Renal pelvis (tissue), 1 donor: ENCODE measurements at regions not wholly inside any gene's neighbourhood (a gene's known extent, or its start where the extent isn't known, plus 50 kb on each side); places are given as distances from the start of the nearest gene placed in this dataset.
"Not testable (repeated sequence)": the region's sequence is repeated elsewhere in the genome, so short reads cannot be mapped to it uniquely, and the experiment has no call there.

Experiments
- DNase-seq: peaks from one replicate; pipeline ENCODE4 v3.0.0-alpha.2; 2013

- peak; percentile 10 for DNase-seq
These were observed 745.9 kb downstream of the GATA3 start for GRCh38 chr10:8800426-8800825.

GRCh38 chr10:8803992-8804391 lies 749.5 kb downstream of the GATA3 start:
- no peak for DNase-seq

- no peak for DNase-seq
These were observed 756.2 kb downstream of the GATA3 start for GRCh38 chr10:8810677-8811076.

GRCh38 chr10:8811201-8811600 lies 756.7 kb downstream of the GATA3 start:
- DNase-seq: no peak

- DNase-seq: no peak
These were observed 761.5 kb downstream of the GATA3 start for GRCh38 chr10:8815969-8816368.

- DNase-seq: no peak
These were observed 762.8 kb downstream of the GATA3 start for GRCh38 chr10:8817299-8817698.

- no peak for DNase-seq
These were observed 771.1 kb downstream of the GATA3 start for GRCh38 chr10:8825611-8826010.

GRCh38 chr10:8829592-8829991 lies 775.1 kb downstream of the GATA3 start:
- no peak for DNase-seq

GRCh38 chr10:8830048-8830447 lies 775.6 kb downstream of the GATA3 start:
- DNase-seq: no peak

- no peak for DNase-seq
These were observed 776.4 kb downstream of the GATA3 start for GRCh38 chr10:8830876-8831275.

GRCh38 chr10:8835453-8836167 lies 781.1 kb downstream of the GATA3 start:
- DNase-seq: no peak

- no peak for DNase-seq
These were observed 785.9 kb downstream of the GATA3 start for GRCh38 chr10:8840356-8840755.

GRCh38 chr10:8844141-8844540 lies 789.7 kb downstream of the GATA3 start:
- DNase-seq: no peak

GRCh38 chr10:8852546-8852945 lies 798.1 kb downstream of the GATA3 start:
- DNase-seq: no peak

- DNase-seq: no peak
These were observed 798.6 kb downstream of the GATA3 start for GRCh38 chr10:8853048-8853447.

- DNase-seq: not testable (repeated sequence)
These were observed 814.4 kb downstream of the GATA3 start for GRCh38 chr10:8868924-8869323.

- no peak for DNase-seq
These were observed 818.8 kb downstream of the GATA3 start for GRCh38 chr10:8873310-8873709.

- no peak for DNase-seq
These were observed 819.8 kb downstream of the GATA3 start for GRCh38 chr10:8874268-8874667.

GRCh38 chr10:8874972-8875371 lies 820.5 kb downstream of the GATA3 start:
- DNase-seq: no peak

GRCh38 chr10:8876171-8876570 lies 821.7 kb downstream of the GATA3 start:
- no peak for DNase-seq

GRCh38 chr10:8889538-8889937 lies 835.0 kb downstream of the GATA3 start:
- DNase-seq: no peak

- DNase-seq: no peak
These were observed 838.6 kb downstream of the GATA3 start for GRCh38 chr10:8893102-8893501.

GRCh38 chr10:8894148-8894547 lies 839.7 kb downstream of the GATA3 start:
- DNase-seq: no peak

GRCh38 chr10:8897769-8898168 lies 843.3 kb downstream of the GATA3 start:
- DNase-seq: no peak
